Karpas-422 (cell line): ENCODE measurements at regions not wholly inside any gene's neighbourhood (a gene's known extent, or its start where the extent isn't known, plus 50 kb on each side); places are given as distances from the start of the nearest gene placed in this dataset.

ENCODE experiments used
- DNase-seq: peaks from one replicate; pipeline ENCODE4 v3.0.0-alpha.2; 2015
- H2AFZ ChIP-seq: fragments of 200-600 bp; sonication (generic); 2 replicates; pipeline ENCODE4 v1.6.1; 2014; ENCODE audit warnings: antibody characterized with exemption, low read length, mixed read lengths
- H3K27ac ChIP-seq: fragments of 200-600 bp; sonication (generic); 2 replicates; pipeline ENCODE4 v1.5.1; 2014; ENCODE audit warnings: mild to moderate bottlenecking, low read length, moderate library complexity
- H3K27me3 ChIP-seq: fragments of 200-600 bp; sonication (generic); 2 replicates; pipeline ENCODE4 v1.6.1; 2014; ENCODE audit warnings: low read length, mixed read lengths
- H3K36me3 ChIP-seq: fragments of 200-600 bp; sonication (generic); 2 replicates; pipeline ENCODE4 v1.6.1; 2014; ENCODE audit warnings: low read length, mixed read lengths; ENCODE audit not compliant: insufficient read depth
- H3K4me1 ChIP-seq: fragments of 200-600 bp; sonication (generic); 2 replicates; pipeline ENCODE4 v1.6.1; 2014; ENCODE audit warnings: mild to moderate bottlenecking, low read length, mixed read lengths
- H3K4me2 ChIP-seq: fragments of 200-600 bp; sonication (generic); 2 replicates; pipeline ENCODE4 v1.6.1; 2014; ENCODE audit warnings: low read length, low read depth, mild to moderate bottlenecking; ENCODE audit not compliant: poor library complexity, severe bottlenecking
- H3K4me3 ChIP-seq: fragments of 200-600 bp; sonication (generic); 2 replicates; pipeline ENCODE4 v1.5.1; 2014; ENCODE audit warnings: mild to moderate bottlenecking, antibody characterized with exemption, low read length, mixed read lengths
- H3K79me2 ChIP-seq: fragments of 200-600 bp; sonication (generic); 2 replicates; pipeline ENCODE4 v1.6.1; 2014; ENCODE audit warnings: mild to moderate bottlenecking, low read length, mixed read lengths
- H3K9ac ChIP-seq: fragments of 200-600 bp; sonication (generic); 2 replicates; pipeline ENCODE4 v1.6.0; 2014; ENCODE audit warnings: low read length
- H3K9me2 ChIP-seq: fragments of 200-600 bp; sonication (generic), shearing (Covaris generic); replicated peaks from 2 replicates; pipeline ENCODE4 v1.6.0; 2014; ENCODE audit warnings: mild to moderate bottlenecking, low read length, moderate library complexity; ENCODE audit not compliant: insufficient read depth
- H3K9me3 ChIP-seq: fragments of 300-700, 200-600 bp; sonication (generic); 2 replicates; pipeline ENCODE4 v1.6.1; 2014; ENCODE audit warnings: low read length, mixed read lengths
- H4K20me1 ChIP-seq: fragments of 200-600 bp; sonication (generic); 2 replicates; pipeline ENCODE4 v1.6.1; 2014; ENCODE audit warnings: mild to moderate bottlenecking, antibody characterized with exemption, low read length, low read depth; ENCODE audit not compliant: insufficient read depth

GRCh38 chr13:40496035-40496810 is 170.2 kb downstream of the FOXO1 start:
- Histone ChIP-seq H3K4me1 (no peaks in the 10 kb centered on the region), H3K79me2 (no peaks in the 10 kb centered on the region), H3K4me2 (no peak overlapping the region), H3K36me3 (no peaks in the 10 kb centered on the region), H3K27me3 (no peaks in the 10 kb centered on the region), H3K4me3 (no peak overlapping the region), H3K27ac (no peak overlapping the region), H3K9me3 (no peaks in the 10 kb centered on the region), H3K9me2 (no peaks in the 10 kb centered on the region), H2AFZ (no peak overlapping the region), H4K20me1 (peaks cover 8% of the 10 kb centered on the region; the same call in 1 of the 2 replicates), H3K9ac (no peak overlapping the region)
- DNase-seq, result no peak

- H3K27ac ChIP-seq, result no peak overlapping the region
- H2AFZ ChIP-seq, result no peak overlapping the region
- H4K20me1 ChIP-seq, result peaks cover 6% of the 10 kb centered on the region; the same call in 1 of the 2 replicates
- no peaks in the 10 kb centered on the region for H3K36me3 ChIP-seq
- no peak overlapping the region for H3K9ac ChIP-seq
- H3K79me2 ChIP-seq, result no peaks in the 10 kb centered on the region
- no peak overlapping the region for H3K4me3 ChIP-seq
- H3K4me1 ChIP-seq, result no peaks in the 10 kb centered on the region
- no peaks in the 10 kb centered on the region for H3K9me2 ChIP-seq
- H3K27me3 ChIP-seq, result no peaks in the 10 kb centered on the region
- no peaks in the 10 kb centered on the region for H3K9me3 ChIP-seq
- DNase-seq, result no peak
- no peak overlapping the region for H3K4me2 ChIP-seq
Observed at GRCh38 chr13:40498461-40498860, 168.0 kb downstream of the FOXO1 start.

- no peak overlapping the region for H3K27ac ChIP-seq
- H2AFZ ChIP-seq, result no peak overlapping the region
- H3K27me3 ChIP-seq, result no peaks in the 10 kb centered on the region
- DNase-seq, result no peak
- no peak overlapping the region for H3K4me3 ChIP-seq
- no peak overlapping the region for H3K4me2 ChIP-seq
- H3K9me2 ChIP-seq, result no peaks in the 10 kb centered on the region
- no peak overlapping the region for H3K9ac ChIP-seq
- H3K36me3 ChIP-seq, result no peaks in the 10 kb centered on the region
- no peaks in the 10 kb centered on the region for H3K4me1 ChIP-seq
- no peaks in the 10 kb centered on the region for H3K79me2 ChIP-seq
- H4K20me1 ChIP-seq, result peaks cover 1% of the 10 kb centered on the region; the same call in 1 of the 2 replicates
- H3K9me3 ChIP-seq, result no peaks in the 10 kb centered on the region
Observed at GRCh38 chr13:40502236-40502635, 164.2 kb downstream of the FOXO1 start.

- Histone ChIP-seq H4K20me1 (no peaks in the 10 kb centered on the region), H3K9ac (no peak overlapping the region), H3K79me2 (no peaks in the 10 kb centered on the region), H2AFZ (no peak overlapping the region), H3K4me3 (no peak overlapping the region), H3K27ac (no peak overlapping the region), H3K9me2 (no peaks in the 10 kb centered on the region), H3K4me2 (no peak overlapping the region), H3K4me1 (no peaks in the 10 kb centered on the region), H3K9me3 (no peaks in the 10 kb centered on the region), H3K27me3 (no peaks in the 10 kb centered on the region), H3K36me3 (no peaks in the 10 kb centered on the region)
- no peak for DNase-seq
Observed at GRCh38 chr13:40503011-40503410, 163.4 kb downstream of the FOXO1 start.

- no peak overlapping the region for H3K4me3 ChIP-seq
- DNase-seq, result no peak
- H3K4me1 ChIP-seq, result no peaks in the 10 kb centered on the region
- H3K4me2 ChIP-seq, result no peak overlapping the region
- H3K27ac ChIP-seq, result no peak overlapping the region
- no peaks in the 10 kb centered on the region for H3K36me3 ChIP-seq
- no peaks in the 10 kb centered on the region for H3K79me2 ChIP-seq
- H3K9ac ChIP-seq, result no peak overlapping the region
- no peaks in the 10 kb centered on the region for H4K20me1 ChIP-seq
- H3K27me3 ChIP-seq, result no peaks in the 10 kb centered on the region
- H2AFZ ChIP-seq, result no peak overlapping the region
- H3K9me2 ChIP-seq, result no peaks in the 10 kb centered on the region
- no peaks in the 10 kb centered on the region for H3K9me3 ChIP-seq
Observed at GRCh38 chr13:40503966-40504591, 162.4 kb downstream of the FOXO1 start.

GRCh38 chr13:40504641-40505040 is 161.8 kb downstream of the FOXO1 start:
- DNase-seq, result no peak
- H3K4me2 ChIP-seq, result no peak overlapping the region
- no peaks in the 10 kb centered on the region for H3K9me3 ChIP-seq
- H3K4me3 ChIP-seq, result no peak overlapping the region
- no peak overlapping the region for H3K9ac ChIP-seq
- no peaks in the 10 kb centered on the region for H3K36me3 ChIP-seq
- H3K27ac ChIP-seq, result no peak overlapping the region
- H4K20me1 ChIP-seq, result no peaks in the 10 kb centered on the region
- no peaks in the 10 kb centered on the region for H3K9me2 ChIP-seq
- no peaks in the 10 kb centered on the region for H3K27me3 ChIP-seq
- H3K4me1 ChIP-seq, result no peaks in the 10 kb centered on the region
- no peaks in the 10 kb centered on the region for H3K79me2 ChIP-seq
- H2AFZ ChIP-seq, result no peak overlapping the region

- DNase-seq, result no peak
- no peaks in the 10 kb centered on the region for H3K9me2 ChIP-seq
- H3K4me2 ChIP-seq, result no peak overlapping the region
- no peaks in the 10 kb centered on the region for H3K36me3 ChIP-seq
- H3K4me1 ChIP-seq, result no peaks in the 10 kb centered on the region
- no peak overlapping the region for H3K9ac ChIP-seq
- H4K20me1 ChIP-seq, result no peaks in the 10 kb centered on the region
- H3K27ac ChIP-seq, result no peak overlapping the region
- H2AFZ ChIP-seq, result no peak overlapping the region
- no peak overlapping the region for H3K4me3 ChIP-seq
- H3K9me3 ChIP-seq, result no peaks in the 10 kb centered on the region
- no peaks in the 10 kb centered on the region for H3K79me2 ChIP-seq
- no peaks in the 10 kb centered on the region for H3K27me3 ChIP-seq
Observed at GRCh38 chr13:40505196-40505595, 161.2 kb downstream of the FOXO1 start.
